NCI-H128 (cell line): ENCODE measurements at regions not wholly inside any gene's neighbourhood (a gene's known extent, or its start where the extent isn't known, plus 50 kb on each side); places are given as distances from the start of the nearest gene placed in this dataset.
"Not testable (repeated sequence)": the region's sequence is repeated elsewhere in the genome, so short reads cannot be mapped to it uniquely, and the experiment has no call there.

ENCODE experiments used
- DNase-seq: peaks from one replicate; lab custom pipeline; 2025; ENCODE audit not compliant: unreplicated experiment; lab: John Stamatoyannopoulos, UW

DNA sequence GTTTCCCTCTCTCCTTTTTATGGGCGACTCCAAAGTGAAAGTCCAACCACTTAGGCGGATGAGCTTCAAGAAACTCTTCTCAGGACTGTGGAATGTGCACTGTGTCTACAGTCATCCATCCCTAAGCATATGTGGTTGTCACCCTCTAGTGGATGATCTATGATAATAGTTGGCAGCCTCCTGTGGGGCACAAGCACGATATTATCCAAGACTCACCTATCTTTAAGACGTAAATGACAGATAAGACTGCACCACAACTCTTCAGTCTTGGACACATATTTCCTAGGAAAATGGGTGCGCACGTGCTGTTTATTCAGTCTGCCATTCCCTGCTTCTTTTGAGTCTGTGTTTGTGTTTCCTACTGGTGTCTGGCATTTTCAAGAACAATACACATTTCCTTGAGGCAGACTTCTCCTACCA is 145.5 kb upstream of the CTAGE1 start:
- no peak for DNase-seq

DNA sequence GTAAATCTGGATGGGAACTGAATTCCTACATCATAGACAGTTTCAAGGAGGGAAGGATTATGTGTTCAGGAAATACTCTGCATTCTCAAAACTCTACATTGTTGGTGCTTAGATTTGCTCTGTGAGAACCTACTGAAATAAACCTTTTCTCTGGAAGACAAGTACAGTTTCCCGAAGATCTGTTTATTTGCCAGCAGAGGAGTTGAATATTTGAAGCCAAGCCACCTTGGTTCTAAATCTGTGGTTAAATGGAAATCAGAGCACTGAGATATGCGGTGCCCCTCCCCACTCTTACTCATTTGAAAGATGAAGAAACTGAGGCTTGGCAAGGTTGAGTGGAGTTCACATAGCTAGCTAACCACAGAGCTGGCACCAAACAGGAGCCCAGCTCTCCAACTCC is 146.3 kb upstream of the CTAGE1 start:
- no peak for DNase-seq

DNA sequence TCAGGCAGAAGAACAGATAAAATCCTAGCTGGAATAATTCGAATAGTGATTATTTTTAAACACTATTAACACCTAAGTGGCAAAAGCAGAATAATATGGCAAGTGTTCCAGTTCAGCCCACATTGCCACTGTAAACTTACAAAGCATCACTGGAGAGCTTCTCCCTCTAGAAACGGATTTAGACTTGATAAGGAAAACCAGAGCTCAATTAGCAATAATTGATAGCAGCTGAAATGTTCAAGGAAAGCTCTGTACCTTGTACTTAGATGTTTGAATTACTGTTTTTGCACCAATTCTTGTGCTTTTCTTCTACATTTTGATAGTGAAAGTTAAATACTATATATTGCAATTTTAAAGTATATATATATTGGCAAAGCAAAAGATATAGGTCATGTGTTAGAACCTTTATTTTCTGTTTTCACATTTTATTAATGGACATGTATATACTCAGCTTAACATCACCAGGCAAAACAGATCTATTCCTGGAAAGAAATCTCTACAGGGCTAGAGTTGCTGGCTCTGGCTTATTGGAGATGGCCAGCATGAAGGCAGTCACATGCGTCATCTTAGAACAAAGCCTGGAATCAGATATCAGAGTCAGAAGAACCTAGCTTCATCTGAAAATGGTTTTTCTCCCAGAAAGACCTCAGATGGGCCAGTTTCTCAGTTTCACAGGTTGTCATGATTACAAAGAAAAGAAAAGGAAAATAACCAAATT is 149.1 kb upstream of the CTAGE1 start:
- DNase-seq, result no peak

DNA sequence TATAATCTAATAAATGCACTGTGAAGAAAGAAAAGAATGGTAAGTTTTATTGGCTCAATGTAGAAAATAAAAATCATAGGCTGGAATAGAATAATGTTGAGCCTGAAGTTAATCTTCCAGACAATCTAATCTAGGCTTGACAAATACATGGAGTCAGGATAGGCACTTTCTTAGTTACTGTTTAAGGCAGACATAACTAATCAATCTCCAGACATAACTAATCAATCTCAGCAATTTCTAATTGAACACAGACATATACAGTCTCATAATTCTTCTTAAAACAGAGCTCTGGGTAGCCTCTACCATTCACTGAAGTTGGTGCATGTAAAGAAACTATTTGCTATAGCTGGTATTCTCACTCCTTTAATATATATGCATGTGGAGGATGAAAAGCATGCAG is 150.1 kb upstream of the CTAGE1 start:
- no peak for DNase-seq

DNA sequence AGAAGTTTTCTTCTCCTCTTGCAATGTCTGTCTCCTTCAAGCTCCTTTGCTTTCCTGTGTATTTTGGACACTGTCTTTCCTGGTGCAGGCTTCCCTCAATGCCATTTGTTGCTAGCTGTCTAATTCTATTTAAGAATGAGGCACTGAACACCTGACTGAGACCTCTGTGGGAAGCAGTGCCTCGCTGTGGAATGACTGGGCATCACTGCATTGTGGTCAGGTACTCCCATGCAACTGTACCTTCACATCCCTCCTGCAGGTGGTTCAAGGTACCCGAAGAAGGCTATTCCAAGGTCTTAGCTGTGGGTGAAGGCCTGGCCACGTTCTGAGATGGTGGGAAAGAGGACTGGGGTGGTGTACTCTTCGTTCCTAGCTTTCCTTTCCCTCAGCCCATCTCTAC is 152.8 kb upstream of the CTAGE1 start:
- DNase-seq, result no peak

DNA sequence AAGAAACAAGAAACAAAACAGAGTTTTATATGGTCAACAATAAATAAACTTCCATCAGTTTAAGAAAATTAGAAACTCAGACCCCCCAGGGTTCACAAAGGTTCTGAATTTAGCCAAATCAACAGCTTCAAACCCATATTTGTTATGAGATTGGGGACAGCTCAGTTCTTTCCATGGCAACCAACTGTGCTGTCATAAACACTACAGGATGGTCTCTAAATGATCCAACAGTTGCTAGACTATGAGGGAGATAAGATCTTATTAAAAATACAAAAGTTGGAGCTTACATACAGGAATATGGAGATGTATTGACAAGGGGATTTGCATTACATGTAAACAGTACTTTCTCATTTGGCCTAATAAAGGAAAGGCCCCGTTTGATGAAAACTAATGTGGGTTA is 154.6 kb upstream of the CTAGE1 start:
- DNase-seq, result no peak

DNA sequence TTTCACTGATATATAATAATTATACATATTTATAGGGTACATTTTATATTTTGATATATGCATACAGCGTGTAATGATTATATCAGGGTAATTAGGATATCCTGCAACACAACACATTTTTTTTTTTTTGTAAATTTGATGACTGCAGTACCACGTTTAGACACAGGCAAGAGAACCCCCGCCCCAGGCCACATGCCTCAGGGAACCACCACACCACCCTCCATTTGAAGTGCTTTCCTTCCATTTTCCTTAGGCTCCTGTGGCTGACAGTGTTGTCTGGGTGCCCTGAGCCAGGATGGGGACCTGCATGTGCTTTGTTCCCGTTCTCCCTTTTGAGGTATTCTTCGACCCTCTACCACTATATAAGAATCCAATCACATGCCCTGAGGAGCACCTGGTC is 161.6 kb upstream of the CTAGE1 start:
- no peak for DNase-seq

DNA sequence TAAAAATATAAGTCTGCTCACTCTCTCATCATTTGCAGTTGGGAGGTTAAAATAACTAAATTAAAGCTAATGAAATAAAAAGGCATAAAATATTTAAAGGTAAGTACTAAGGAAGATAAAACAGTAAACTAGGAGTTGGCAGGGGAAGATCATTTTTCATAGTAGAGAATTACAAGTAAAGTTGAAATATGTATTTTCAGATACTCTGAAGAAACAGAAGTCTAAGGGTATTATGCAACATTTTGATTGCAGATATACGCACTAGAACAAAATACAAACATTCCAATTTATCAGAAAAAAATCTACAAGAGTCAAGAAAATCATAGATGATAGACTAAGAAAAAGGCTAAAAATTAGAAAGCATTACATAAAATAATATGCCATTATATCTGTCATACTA is 167.6 kb upstream of the CTAGE1 start:
- DNase-seq, result no peak

DNA sequence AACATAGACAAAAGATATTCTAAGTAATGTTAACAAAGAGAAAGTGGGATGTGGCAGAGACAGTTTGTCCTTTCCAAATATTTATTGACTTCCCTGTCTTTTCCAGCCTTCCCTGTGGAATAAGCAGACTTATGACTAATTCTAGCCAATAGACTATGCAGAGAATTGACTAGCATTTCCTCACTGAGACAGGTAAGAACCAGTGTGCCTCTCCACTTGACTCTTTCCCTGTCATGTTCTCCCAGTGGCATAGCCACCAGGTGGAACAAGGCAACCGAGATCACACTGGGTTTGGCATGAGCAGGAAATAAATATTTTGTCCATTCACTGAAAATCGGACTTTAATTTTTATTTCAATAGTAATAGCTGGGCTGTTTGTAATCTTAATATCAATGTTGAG is 168.1 kb upstream of the CTAGE1 start:
- no peak for DNase-seq

DNA sequence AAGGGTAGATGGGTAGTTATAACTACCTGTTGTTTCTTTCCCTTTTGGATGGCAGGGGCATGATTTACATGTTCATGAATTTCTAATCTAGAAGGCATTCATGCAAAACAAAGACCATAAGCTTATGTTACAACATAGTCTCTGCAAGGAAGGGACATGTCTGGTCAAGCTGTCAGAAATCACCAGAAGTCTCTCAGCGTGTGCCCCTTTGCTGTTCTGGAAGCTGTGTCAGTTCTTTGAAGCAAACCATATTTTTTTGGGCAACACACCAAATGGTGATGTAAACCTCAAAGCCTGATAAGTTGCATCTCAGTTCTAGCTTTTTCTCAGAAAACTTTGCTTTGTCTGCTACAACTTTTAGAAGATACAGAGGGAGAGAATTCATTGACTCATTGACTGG is 173.5 kb upstream of the CTAGE1 start:
- DNase-seq, result no peak

DNA sequence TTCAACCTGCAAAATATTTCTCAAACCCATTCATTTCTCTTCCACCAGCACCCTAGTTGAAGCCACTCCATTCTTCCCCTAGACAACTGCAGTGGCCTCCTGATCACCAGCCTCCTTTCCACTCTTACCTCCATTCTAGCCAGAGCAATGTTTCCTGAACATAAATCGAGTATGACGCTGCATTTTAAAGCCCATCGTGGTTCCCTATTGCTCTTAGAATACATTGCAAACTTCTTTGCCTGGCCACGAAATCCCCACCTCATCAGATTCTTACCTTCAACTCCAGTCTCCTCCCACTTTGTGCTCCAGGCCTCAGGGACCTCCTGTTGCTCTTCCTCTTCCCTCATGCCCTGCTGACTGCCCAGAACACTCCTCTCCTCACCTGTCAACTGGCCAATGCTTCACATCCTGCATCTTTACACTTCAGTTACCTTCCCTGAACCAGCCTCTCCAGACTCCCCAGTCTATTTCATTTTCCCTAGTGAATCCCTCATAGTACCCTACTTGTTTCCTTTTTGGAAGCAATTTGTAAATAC is 176.5 kb upstream of the CTAGE1 start:
- DNase-seq, result no peak

DNA sequence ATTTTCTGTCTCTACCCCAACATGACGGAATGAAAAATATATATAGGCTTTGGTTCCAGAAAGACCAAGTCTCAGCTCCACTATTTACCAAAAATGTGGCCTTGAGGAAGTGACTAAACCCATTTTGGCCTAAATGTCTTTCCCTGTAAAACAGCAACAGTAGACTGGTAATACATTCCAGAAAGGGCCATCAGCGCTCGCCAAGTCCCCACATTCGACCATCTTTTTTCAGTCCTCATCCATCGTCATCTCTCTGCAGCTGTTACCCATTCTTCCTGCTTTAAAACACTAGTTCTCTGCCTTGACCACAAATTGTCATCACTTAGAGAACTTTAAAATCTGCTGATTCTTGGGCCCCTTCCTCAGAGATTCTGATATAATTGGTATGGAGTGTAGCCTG is 183.8 kb upstream of the CTAGE1 start:
- DNase-seq, result no peak

DNA sequence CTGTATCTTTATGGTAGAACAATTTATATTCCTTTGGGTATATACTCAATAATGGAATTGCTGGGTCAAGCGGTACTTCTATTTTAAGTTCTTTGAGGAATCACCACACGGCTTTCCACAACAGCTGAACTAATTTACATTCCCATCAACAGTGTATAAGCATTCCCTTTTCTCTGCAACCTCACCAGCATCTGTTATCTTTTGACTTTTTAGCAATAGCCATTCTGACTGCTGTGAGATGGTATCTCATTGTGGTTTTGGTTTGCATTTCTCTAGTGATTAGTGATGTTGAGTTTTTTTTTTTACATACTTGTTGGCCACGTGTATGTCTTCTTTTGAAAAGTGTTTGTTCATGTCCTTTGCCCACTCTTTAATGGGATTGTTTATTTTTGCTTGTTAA is 184.7 kb upstream of the CTAGE1 start:
- DNase-seq, result not testable (repeated sequence)

DNA sequence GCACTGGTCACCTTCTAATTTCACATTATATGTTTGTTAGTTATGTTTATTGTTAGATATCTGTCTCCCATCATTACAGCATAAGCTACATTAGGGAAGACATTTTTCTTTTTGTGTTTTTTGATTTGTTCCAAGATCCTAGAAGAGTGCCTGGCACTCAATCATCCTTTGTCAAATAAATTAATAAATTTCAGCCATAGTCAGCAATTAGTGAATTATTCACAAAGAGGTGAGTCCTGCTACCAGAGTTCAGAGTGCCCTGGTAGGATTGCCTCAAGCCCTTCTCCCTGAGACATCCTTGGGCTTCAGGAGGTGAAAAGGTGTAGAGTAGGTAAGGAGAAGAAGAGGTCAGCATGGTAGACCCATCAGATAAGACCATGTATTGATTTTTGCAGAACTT is 186.2 kb upstream of the CTAGE1 start:
- no peak for DNase-seq

DNA sequence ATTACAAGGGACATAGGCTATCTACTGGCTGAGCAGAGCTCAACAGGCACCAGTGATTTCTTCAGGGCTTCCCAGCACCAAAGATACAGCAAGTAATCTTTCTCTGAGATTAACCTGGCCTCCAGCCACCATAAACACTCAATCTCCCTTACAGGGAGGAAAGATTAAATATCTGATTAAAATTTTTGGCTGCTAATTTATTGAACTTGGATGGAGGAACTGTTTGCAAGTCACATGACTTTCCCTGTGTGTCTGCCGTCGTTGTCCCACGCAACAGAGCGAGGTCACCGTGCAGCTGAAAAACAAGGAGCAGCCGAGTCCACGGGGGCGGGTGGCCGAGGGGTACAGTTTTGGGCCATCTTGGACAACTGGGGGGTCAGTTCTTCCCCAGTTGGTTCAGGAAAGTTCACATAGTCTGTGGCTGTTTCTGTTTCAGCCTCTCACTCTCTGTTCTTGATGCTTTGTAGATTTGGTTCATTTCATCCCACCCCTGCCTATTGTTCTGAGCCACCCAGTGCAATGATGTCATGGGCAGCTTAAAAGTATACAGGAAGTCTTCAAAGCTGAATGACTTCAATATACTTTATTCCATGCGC is 186.8 kb upstream of the CTAGE1 start:
- no peak for DNase-seq

DNA sequence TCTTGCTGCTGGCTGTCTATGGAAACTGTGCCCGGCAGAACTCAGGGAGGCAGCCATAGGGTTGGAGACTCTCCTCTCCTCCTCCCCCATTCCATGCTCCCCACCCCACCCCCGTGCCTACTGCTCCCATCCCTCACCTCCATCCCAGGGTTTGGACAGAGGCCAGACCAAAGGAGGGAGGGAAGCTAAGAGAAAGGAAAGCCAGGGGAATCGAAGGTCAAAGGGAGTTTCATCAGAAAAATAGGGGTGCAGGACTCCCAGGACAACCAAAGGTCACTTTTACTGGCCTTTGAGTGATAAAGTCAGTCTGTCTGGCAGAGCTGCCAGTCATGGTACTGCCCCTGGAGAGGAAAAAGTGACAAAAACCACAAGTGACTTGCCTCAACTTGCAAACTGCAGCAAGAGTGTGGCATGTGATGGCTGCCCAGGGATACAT is 187.3 kb upstream of the CTAGE1 start:
- DNase-seq, result no peak

DNA sequence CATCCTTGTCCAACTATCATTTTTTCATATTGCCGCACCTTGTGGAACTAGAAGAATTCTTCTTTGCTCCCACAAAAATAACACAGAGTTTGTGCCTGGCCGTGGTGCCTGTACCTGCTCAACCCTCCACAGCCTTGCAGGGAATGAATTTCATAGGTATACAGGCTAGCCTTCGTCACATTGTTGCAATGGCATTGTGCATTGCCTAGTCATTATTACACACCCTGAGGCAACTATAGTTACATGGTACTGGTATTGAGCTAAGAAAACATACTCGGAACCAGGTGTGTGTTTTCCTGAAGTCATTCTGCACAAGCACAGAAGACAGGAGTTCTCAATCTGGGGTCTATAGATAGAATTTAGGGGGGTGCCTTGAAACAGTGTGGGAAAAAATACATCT is 188.0 kb upstream of the CTAGE1 start:
- no peak for DNase-seq

DNA sequence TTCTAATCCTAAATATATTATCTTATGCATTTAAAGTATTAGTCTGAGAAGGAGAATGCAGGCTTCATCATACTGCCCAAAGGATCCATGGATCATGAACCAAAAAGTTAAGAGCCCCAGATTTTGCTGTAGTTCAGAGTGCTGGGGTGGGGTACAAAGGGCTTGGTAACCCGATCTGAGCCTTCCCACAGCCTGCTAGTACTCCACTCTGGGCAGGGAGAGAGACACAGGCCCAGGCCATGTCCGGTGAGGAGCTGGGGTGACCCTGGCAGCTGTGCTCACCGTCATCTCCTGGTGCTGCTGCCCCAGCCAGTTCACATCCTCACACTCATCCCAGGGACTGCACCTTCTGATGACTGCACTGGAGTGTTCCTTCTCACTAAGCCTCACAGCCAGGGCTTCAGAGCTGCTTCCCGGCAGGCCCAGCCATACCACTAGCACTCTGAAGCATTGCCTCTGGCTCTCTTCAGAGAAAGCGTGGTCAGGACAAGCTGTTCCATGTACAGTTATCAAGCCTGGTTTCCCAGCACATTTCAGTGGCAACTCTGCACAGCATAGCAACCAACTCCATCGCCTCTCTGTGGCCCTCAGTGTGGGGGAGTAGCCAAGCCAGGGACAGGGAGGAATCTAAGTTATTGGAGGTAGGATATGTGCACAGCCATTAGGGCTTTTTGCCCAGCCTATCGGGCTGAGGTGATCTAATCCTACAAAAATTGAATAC is 189.0 kb upstream of the CTAGE1 start:
- no peak for DNase-seq

DNA sequence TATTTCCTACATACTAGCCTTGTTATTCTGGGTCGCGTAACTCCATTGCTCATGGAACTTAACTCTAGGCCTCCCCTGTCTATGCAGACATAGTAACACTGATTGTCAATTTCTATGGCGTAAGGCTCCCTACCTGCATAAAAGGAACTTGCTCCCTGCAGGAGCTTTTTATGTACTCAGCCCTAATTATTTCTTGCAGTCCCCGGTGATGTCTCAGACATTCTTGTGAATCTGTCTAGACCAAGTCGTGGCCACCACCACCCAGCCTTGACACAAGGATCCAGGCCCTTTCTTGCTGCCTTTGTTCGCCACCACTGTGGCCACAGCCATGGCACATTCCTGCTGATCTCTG is 189.5 kb upstream of the CTAGE1 start:
- DNase-seq, result no peak

DNA sequence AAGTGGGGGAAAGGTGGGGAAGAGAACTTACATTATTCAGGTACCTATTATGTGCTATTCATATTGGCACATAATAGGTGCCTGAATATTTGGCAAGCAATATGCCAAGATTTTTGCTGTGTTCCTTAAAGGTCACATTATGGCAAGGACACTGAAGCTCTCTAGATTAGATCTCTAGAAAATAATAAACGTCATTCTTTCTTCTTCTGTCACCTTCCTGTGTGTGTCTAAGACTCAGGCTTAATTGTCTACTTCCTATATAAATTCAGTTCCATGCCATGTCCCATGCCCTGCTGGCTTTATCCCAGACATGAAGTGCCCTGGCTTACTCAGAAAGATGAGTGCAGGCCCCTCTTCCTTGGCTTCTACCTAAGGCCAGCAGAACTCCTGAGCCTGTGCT is 191.1 kb upstream of the CTAGE1 start:
- no peak for DNase-seq

DNA sequence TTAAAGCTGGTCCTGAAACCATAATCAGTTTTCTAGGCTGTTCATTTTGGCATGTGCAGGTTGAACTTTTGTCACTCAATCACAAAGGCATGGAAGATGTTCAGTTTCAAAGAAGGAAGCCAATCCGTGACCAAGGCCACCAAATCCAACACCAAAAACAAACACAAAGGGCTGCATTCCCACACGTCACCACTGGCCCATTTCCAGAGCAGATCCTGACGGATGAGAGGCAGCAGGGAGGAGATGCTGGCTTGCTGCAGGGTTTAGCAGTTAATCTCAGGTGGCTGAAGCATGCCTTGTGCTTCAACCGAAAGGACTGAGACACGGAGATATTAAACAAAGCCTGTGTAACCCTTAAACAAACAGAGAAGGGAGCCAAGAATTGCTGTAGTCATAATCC is 191.9 kb upstream of the CTAGE1 start:
- no peak for DNase-seq

DNA sequence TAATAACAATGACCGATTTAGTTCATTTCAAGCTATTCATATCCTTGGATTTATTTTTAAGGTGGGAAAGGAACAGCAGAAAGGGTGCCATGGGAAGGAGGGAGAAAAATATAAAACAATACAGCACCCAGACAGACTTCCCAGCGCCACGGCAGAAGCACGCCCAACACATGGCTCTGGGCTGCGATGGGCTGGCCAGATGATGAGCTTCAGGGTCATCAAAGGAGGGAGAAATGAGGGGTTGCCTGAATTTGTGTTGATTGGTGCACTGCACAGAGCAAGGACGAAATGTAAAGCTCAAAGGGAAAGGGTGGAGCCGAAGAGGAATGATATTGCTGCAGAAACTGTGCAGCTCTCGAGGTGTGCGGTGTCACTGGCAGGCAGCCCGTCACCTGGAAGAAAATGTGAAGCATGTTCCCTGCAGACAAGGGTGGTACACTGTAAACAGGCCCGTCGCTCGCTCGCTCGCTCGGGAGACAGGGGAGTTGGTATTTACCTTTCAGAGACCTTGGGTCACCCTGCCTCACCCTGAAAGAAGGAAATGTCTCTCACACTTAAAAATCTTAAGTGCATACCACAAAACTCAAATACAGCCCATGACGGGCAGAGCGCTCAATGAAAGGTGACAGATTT is 195.5 kb upstream of the CTAGE1 start:
- no peak for DNase-seq
